ENCODE measurements at regions not wholly inside any gene's neighbourhood (a gene's known extent, or its start where the extent isn't known, plus 50 kb on each side); places are given as distances from the start of the nearest gene placed in this dataset.

- no peak for DNase-seq (ENCODE audit: low read depth in 2 of 3, low spot score in 2 of 3)
These were observed 53.5 kb upstream of the FLT1 start for GRCh38 chr13:28548468-28548867.

- DNase-seq (ENCODE audit: low read depth in 2 of 3, low spot score in 2 of 3) = no peak
These were observed 50.8 kb upstream of the FLT1 start for GRCh38 chr13:28545583-28546333.

All from activated CD8-positive, alpha-beta memory T cell treated with anti-CD3 and anti-CD28 coated beads for 48 hours (primary cell).